GM19468 (cell line): ENCODE measurements at regions not wholly inside any gene's neighbourhood (a gene's known extent, or its start where the extent isn't known, plus 50 kb on each side); places are given as distances from the start of the nearest gene placed in this dataset.

Source experiments
- ATAC-seq: cut with Tn5 transposase; IDR thresholded peaks from one replicate; pipeline ENCODE4 v1.9.1; 2021; ENCODE audit warnings: mild to moderate bottlenecking, moderate library complexity, moderate number of reproducible peaks; ENCODE audit not compliant: unreplicated experiment; ENCODE audit errors: extremely low read depth

DNA sequence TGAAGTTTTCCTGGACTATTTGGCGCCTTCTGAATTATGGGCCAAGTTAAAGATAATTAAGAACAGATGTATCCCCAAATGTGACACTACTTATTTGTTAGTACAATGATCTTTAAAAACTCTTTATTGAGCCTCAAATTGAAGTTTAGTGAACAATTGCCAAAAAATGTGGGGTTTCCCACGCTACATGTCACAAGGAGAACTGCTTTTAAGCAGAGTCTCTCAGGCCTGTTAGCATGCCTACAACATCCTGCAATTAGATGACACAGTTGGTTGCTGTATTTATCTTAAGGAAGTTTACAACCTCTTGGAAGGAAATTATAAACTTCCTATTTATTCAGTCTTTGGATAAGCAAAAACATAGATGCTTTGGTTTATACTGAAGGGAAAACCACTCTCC is 733.0 kb downstream of the TNS3 start:
- no peak for ATAC-seq

DNA sequence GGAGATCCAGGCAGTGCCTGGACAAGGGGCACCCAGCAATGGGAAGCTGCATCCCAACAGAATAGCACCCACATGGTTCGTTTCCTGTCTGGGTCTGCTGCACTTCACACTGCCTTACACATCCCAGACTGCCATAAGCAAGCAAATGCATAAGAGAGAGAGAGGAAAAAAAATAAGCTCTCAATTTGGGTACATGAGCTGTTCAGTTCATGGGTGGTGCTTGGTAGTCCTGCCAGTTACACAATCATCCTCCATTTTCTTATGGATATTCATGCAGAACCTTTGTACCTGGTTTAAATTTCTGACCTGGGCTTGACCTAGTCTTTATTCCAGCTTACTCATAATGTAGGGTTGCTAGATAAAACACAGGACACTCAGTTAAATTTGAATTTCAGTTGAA is 733.6 kb downstream of the TNS3 start:
- ATAC-seq, result no peak

DNA sequence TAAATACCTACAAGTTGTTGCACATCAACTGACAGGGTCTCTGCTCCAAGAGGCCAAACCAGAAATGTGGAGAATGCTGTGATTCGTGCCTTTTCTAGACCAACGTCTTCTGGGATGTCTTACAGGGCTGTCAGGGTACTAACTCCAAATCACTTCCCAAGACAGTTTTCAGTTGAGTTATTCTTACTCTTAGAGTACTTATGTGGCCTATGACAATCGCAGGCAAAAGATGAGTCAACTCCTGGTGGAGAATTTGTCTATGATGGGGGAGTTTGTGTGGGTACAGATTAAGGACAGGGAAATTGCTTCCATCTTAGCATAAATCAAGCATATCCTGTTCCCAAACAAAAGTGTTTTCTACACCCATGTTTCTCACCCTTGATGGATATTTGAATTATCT is 734.8 kb downstream of the TNS3 start:
- no peak for ATAC-seq

DNA sequence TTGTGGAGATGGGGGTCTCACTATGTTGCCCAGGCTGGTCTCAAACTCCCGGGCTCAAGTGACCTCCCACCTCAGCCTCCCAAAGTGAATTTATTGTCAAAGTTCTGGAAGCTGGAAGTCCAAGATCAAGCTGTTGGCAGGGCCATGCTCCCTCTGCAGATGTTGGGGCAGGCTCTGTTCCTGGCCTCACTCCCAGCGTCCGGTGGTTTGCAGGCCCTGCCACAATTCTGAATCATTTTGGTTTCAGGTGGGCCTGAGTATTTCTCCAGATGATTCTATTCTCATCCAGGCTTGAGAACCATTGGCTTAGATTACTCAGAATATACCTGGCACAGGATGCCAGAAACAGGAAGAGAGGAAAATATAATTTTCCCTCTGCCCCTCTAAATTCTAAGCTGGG is 737.4 kb downstream of the TNS3 start:
- no peak for ATAC-seq

DNA sequence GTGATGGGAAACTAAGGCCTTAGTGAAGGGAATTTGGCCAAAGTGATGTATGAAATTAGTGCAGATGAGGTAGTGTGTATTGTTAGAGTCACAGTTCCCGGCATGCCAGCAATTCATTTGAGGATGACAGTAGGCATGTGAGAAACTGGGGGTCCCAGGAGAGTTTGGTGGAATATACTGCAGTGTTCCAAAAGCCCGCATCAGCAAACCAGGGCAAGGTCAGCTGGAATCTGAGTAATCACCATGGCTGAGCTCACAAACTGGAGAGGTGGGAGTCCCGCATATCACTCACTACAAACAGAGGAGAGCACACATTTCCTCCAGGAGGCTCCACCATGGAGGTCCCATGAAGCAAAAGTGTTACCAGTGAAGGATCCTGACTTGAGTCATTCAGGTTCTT is 740.7 kb downstream of the TNS3 start:
- ATAC-seq, result no peak

DNA sequence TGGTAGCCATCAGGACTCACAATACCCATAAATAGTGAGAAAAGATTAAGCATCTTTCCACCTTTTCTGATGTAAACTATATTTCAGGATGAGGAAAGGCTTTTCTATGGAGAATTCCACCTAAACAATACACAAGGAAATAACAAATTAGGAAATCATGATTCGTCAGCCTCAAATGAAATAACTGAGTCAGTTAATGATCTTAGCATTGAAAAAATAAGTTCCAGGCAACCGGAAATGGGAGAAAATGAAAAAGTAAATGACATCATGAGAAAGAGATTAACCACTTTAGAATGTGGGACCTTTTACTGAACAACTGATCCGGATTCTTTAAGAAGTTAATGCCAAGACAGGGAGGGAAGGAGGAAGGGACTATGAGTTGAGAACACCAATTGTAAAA is 742.3 kb downstream of the TNS3 start:
- ATAC-seq, result no peak

DNA sequence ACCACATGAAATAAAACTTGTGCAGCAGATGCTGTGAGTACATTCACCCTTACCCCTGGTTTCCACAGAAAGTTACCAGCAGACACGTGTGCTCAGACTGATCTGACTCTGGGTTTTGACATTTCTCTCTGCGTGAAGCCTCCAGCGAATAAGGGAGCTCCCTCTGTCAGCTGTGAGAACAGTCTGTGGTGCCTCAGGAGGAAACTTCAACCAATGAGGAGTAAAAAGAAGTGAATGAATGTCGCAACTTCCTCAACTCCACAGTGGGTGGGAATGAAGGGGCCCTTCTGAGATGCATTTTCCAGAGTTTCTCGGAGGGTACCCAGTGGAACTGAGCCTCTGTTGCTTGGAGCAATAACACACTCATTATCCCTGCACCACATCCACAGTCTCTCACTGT is 743.4 kb downstream of the TNS3 start:
- no peak for ATAC-seq

DNA sequence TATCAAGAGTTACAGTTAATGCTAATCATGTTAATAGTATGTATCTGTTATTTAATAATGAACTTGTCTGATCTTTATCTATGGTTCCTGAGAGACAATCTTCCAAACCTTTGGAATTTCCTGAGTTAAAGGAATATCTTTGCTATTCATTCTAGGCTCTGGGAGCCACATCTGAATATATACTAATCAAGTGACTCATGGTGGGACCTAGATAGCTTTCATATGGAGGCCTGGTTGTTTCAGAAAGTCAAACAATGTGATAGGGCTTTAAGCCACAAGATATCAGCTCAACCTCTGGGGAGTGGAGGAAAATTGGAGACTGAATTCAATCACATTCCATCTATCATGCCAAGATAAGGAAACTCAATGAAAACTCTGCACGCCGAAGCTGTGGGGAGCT is 746.4 kb downstream of the TNS3 start:
- no peak for ATAC-seq

DNA sequence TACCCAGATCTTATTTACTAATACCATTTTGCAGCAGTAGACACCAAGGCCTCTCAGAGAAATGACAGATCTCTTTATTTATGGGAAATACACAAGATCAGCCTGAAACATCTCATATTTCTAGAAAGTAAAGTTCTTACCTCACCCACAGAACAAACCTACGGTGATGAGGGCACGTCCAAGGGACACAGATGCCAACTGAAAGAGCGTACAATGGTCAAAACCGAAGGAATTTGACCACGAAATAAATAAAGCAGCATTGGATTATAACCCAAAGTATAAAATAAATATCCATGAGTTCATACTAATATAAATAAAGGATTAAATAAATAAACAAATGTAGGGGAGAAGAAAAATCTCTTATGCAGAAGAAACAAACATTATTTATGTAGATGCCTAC is 747.0 kb downstream of the TNS3 start:
- ATAC-seq, result no peak

DNA sequence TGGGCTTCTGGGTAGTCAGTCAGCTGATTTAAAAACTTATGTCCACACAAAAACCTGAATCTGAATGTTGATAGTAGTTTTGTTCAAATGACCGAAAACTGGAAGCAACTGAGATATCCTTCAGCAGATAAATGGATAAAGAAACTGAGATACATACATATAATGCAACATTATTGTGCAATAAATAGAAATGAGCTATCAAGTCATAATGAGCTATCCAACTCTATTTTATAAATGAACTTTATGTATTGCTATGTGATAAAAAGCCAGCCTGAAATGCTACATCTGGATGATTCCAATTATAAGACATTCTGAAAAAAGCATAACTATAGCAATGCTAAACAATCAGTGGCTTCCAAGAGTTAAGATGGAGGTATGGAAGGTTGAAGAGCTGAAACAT is 748.7 kb downstream of the TNS3 start:
- no peak for ATAC-seq

DNA sequence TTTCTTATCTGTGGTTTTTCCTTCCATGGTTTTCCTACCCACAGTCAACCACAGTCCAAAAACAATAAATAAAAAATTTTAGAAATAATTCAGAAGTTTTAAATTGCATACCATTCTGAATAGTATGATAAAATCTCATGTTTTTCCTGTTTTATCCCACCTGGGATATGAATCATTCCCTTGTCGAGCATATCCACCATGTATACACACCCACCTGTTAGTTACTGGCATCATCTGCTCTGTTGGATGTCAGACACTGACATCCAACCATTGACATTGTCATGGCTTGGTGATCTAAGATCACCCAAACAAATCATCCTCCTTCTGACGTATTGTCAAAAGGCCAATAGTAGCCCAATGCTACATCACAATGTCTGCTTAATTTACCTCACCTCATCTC is 749.8 kb downstream of the TNS3 start:
- ATAC-seq, result no peak

DNA sequence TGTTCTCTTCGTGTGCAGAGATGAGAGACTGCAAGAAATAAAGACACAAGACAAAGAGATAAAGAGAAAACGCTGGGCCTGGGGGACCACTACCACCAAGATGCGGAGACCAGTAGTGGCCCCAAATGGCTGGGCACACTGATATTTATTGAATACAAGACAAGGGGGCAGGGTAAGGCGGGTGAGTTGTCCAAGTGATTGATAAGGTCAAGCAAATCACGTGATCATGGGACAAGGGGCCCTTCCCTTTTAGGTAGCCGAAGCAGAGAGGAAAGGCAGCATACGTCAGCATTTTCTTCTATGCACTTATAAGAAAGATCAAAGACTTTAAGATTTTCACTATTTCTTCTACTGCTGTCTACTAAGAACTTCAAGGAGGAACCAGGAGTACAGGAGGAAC is 762.1 kb downstream of the TNS3 start:
- no peak for ATAC-seq

DNA sequence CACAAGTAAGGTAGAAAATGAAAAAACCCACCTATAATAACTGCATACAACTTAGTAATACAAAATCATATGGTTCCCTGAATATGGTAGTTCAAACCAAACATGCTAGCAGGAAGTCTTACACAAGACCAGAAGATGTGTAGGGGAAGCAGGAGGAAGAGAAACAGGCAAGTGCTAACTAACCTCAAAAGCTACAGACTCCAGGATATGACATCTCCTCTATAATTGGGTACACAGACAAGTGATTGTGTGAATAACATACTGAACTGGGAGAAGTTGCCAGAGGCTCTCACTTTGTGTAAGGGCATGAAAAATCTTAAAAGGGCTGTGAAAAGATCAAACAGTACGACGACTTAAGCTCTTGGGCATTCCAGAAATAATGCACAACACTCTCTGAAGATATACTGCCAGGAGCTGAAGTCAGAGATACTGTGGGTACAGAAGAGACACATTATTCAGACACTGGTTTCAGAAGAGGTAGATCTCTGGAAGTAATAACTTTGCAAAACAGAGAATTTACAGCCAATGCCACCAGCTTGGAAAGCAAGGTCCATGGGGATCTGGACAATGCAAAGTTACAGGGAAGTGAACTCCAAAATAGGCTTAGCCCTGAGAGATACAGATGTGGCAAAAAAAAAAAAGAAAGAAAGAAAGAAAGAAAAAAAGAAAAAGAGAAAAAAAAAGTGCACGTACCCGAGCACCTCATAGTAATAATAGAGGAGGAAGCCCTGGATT is 767.2 kb downstream of the TNS3 start:
- ATAC-seq, result no peak

DNA sequence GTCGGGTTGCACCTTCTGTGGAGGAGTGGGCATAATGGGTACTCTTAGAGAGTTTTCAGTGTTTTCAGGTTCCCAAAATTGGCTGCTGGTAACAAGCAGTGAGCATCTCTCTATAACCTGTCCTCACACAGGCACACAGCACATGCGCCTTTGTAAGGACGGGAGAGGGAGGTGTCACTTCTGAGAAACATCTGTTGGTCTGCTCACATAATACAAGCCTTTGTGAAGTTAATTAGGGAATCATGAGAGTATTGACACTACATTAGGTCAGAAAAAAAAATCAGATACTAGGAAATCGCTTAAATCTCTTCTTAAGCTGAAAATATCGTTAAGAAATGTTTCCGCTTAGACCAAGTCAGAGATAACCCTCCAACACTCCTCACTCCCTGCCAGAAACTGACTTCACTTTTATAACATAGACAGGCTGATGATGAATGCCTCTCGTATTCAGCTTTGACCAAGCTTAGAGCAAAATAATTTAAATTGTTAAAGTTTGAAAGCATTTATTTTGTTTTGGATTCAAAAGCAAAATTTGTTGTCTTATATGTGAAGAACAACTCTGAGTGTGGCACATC is 769.7 kb downstream of the TNS3 start:
- no peak for ATAC-seq

DNA sequence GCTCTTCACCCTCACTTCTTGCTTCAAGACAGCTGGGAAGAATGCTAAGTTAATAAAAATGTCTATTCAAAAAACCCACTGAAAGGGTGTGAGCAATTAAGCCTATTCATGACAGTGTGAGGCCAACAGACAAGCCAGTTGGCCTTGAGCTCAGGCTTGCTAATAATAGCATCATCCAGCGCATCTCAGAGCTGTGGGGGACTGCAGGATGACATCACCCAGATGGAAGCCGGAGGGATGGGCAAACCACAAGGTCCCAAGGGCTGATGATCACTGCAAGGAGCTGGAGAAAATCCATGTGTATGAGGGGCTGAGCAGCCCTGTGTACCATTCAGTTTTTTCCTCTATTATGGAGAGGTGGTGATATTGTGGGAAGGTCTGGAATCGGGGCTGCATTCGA is 770.4 kb downstream of the TNS3 start:
- ATAC-seq, result no peak

DNA sequence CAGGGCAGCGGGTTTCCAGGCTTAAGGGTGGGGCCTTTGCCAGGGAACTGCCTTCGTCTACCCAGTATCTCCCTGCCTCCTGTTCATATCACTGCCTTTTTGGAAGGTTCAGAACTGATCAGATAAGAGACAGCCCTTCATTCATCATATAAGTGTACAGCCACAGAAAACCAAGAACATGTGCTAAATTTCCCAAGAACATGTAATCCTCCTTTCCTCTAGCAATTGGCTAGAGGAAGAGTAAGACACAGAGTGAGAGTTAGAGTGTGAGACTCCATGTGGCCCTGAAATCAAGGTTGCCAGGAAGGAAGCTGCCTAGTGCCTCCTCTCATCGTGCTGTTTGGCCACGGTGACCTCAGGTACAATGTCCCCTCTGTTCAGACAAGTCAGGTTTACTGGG is 770.9 kb downstream of the TNS3 start:
- ATAC-seq, result no peak

DNA sequence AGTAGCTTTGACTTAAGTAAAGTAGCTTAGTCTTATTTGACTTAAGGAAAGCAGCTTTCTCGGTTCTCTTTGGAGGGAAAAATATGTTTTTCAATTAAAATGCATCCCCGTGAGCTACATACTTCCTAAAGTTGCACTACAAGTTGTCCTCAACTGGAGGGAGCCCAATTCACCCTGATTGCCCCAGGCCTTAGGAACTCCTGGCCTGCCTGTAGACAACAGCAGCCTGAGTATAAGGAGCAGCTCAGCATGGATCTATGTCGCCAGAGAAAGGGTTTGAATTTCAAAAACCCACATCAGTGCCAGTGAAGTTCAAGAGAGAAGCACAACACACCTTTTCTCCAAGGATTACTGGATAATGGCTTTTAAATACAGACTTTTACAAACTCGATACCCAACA is 772.0 kb downstream of the TNS3 start:
- ATAC-seq, result no peak

DNA sequence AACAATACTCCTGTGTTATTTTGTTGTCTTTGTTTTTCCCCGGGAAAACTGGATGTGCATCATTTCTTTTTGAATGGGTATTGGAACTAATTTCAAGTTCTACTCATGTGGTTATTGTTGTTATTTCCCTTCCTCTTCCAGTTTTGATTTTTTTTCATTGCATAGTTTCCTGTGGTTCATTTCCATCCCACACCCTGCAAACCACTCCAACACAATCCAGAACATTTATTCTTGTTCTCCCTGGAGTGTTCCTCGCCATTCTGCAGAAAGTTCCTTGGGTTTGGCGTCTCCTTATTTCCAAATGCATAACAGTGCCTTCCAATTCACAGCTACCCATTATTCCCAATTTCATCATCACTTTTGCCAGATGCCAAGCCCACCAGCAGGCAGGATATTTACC is 775.1 kb downstream of the TNS3 start:
- no peak for ATAC-seq

DNA sequence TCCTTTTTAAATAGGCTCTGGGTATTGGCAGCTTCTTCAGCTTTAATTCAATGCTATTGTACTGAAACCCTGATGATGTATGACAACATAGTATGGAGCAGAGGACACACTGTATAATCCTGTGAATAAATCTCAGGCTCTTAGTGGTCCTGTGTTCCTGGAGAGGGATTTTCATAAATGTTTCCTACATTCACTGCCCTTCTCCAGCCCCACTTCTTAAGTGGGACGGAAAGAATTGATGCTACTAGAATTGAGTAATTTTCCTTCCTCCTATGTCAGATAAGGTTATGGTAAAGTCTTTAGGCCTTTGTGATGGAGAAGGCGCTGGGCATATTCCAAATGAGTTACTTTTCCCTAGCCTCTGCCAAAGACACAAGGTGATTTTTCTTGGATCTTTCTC is 779.4 kb downstream of the TNS3 start:
- ATAC-seq, result no peak

DNA sequence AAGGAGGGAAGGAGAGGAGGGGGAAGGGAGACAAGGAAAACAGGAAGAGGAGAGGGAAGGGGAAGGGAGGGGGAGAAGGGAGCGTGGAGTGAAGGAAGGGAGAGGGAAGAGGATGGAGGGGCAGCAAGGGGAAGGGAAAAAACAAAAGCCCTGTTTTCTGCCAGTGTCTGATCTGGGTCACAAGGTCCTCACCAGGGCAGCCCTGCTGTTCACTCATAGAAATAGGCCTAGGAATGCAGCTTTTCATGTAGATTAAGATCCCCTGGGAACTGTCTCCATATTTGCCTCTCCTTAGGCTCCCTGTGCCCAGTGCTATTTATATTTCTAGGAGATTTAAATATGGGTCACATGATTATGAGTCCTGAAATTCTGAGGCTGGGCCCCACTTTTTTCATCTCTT is 790.7 kb downstream of the TNS3 start:
- ATAC-seq, result no peak

DNA sequence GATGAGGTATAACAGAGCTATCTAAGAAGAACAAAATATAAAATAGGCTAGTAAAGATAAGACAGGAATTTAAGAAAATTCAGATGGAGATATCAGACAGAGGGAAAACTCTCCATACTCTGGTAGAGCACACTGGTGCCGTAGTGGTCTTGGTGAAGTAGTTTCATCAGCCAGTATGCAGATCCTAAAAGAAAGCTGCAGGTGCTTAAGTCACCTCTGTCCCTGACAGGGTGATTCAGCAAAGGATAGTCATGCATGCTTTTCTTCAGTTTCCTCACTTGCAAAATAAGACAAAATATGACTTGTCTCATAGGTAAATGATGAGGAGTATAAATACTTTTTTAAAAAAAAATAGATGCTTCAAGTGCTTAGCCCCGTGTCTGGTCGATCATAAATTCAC is 794.9 kb downstream of the TNS3 start:
- no peak for ATAC-seq

DNA sequence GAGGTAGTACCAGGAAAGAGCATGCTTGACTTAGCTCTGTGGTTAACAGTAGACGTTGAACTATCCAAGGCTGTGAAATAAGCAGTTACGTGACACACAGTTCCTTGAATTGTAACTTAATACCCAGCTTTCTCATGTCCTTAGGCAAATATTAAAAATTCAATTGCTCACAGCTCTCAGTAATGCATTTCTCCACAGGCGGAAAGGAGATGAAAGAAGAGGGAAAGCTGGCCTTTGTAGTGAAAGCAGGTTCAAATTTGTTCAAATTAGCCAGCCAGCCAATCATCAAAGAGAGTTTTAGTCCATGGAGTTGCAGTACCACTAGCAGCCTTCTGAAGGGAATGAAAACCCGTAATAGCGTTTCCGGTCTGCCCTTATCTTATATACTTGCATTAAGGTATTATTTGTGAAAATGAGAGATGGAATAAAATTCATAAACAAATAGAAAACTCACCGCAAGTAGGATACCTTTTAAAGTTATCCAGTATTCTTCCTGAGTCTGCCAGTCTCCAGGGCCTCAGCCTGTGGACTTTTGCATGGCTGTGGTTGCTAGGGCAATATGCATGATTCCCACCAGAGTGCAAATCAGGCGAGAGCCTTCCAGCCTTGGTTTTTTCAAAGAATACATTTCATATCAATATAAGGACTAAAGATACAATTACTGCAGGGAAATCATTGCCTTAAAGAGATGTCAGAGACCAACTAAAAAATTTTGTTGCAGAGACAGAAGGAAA is 795.5 kb downstream of the TNS3 start:
- no peak for ATAC-seq
